ENCODE measurements at regions not wholly inside any gene's neighbourhood (a gene's known extent, or its start where the extent isn't known, plus 50 kb on each side); places are given as distances from the start of the nearest gene placed in this dataset.

GRCh38 chr5:155938051-155938450 is 388.9 kb upstream of the SGCD start:
- no peak for DNase-seq

- no peak for DNase-seq
These were observed 385.6 kb upstream of the SGCD start for GRCh38 chr5:155941340-155941739.

- DNase-seq: peak; percentile 2 to 6
These were observed 383.2 kb upstream of the SGCD start for GRCh38 chr5:155943516-155944407.

GRCh38 chr5:155947394-155948062 is 379.4 kb upstream of the SGCD start:
- no peak for DNase-seq

- DNase-seq: no peak
These were observed 378.4 kb upstream of the SGCD start for GRCh38 chr5:155948576-155948975.

DNA sequence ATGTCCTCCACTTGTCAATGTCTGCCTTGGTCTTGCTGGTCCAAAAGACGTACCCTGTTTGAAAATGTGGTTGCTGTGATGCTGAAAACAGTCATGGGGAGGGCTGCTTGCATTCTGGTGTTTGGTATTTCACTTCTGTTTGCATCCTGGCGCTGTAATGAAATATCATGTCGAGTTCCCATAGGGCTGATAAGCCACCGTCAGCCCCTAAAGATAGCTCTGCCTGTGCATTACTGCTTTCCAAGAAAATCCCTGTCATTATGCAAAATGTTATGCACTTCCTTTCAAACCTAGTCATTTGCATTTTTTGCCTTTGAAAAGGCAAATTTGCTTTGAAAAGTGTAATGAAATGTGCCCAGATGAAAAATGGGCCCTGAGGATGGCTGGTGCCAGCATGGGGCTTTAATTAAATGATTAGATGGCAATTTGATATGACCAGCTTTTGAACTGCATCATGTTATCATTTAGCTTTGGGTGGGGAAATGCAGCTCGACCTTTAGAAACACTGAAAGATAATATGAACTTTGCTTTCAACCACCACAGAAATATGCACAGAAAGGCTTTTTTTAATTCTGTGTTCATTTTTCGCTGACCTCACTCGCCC is 374.4 kb upstream of the SGCD start:
- DNase-seq: no peak

DNA sequence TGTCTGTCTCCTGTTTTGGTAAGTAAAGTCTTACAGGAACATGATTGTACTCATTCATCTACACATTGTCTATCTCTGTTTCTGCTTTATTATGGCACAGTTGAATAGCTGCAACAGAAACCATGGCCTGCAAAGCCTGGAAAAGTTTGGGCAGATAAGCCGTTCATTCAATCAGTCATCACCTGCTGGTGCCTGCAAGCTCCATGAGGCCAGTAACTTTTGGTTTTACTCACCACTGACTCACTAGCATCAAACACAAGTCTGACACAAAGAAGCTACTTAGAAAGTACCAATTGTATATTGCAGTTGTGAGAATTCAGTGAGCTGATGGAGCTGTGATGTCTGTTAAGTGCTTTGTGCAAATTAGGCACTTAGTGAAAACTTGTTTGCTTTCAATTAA is 373.6 kb upstream of the SGCD start:
- DNase-seq: no peak

DNA sequence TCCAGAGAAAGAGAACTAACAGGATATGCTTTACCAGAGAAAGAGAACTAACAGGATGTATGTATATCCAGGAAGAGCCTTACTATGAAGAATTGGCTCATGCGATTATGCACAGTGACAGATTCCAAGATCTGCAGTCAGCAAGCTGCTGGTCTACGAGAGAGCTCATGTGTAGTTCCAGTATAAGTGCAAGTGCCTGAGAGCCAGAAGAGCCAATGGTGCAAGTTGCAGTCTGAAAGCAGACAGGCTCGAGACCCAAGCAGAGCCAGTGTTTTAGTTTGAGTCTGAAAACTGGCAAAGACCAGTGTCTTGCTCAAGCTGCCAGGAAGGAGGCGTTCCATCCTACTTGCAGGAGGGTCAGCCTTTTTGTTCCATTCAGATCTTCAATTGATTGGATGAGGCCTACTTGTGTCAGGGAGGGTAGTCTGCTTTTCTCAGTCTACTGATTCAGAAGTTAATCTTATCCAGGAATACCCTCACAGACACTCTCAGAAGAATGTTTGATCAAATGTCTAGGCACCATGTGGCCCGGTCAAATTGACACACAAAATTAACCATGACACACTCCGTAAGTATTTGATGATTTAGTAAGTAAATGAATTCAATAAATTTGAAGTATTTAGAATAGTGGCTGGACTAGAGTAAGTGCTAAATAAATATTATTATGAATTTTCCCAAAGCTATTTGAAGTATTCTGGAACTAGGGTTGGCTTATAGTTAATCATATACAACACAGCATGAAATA is 372.1 kb upstream of the SGCD start:
- no peak for DNase-seq

- no peak for DNase-seq
These were observed 369.1 kb upstream of the SGCD start for GRCh38 chr5:155957884-155958283.

DNA sequence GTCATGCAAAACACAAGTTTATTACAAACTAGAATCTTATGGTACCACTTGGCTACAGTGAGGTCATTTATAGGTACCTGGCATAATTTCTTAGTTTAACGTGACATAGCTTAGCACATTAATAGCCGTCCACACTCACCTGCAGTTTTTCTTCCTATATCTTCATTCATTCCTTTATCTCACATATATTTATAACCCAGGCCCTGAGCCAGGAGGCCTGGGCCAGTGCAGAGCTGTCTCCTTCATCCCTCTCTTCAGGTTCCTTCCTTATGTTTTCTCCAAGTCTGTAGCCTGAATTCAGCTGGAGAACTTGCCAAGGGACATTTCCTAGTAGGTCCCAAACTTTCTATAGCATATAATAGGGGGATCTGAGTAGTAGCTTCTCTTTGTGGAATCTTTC is 367.9 kb upstream of the SGCD start:
- DNase-seq: no peak

- no peak for DNase-seq
These were observed 366.8 kb upstream of the SGCD start for GRCh38 chr5:155960177-155960576.

DNA sequence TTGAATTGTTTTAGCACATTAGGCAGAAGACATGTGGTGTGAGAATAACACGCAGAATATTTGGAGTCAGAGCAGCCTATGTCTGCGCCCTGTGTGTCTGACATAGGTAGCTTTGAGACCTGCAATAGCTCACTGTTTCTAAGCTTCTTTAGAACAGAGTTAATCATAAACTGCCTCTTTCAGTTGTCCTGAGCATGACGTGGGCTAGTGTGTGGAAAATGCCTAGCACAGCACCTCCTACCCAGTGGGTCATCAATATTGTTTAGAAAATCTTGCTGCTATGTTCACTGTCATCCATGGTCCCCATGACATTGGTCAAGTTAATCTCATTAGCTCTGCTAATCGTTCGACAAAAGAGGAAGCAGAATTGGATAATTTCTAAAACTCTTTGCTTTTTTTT is 357.4 kb upstream of the SGCD start:
- no peak for DNase-seq

DNA sequence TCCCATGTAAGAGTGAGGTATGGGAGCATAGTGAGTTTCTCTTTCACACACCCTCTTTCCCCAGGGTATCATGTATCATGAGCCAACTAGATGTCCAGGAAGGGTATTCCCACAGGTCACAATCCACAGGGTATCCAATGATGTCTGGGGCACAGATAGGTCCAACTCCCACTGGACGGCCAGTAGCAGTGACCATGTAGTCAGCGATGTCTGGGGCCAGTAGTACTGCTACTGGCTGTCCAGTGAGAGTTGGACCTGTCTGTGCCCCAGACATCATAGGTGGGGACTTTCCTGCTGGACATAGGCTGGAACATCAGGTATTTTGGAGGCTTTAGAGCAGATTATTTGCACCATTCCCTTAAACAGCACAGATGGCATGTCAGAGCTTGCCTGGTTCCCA is 352.6 kb upstream of the SGCD start:
- DNase-seq: no peak

GRCh38 chr5:155978850-155979249 is 348.1 kb upstream of the SGCD start:
- DNase-seq: no peak

DNA sequence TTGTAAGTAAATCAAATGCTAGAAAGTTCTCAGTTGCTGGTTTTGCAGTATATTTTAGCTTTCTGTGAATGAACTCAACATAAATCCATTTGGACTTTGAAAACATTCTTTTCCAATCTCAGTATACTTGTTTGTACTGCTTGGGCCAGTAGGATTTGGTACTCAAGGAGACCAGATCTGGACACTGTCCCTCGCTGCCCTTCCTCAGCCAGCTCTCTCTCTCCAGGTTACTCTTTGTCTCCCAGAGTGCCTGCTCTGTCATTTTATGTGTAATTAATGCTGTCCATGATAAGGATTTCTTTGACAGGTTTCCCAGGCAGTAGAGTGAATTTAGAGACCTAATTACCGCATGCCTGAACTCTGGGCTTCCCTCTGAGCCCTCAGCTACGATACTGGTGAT is 344.6 kb upstream of the SGCD start:
- no peak for DNase-seq

DNA sequence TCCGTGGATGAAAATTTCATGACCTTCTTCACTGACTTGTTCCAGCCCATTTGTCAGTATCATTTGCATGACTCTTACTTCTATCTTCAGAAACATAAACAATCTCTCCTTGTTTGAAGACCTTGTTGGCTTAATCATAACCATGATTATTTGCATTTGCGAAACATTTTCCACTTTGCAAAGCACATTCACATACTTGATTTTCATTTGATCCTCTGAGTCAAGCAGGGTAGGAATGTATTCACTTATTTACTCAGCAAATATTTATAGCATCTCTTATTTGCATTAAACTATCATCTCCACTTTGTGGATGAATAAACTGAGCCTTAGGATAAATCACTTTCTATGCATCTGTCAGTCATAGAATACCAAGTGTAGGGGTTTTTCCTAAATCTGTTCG is 343.0 kb upstream of the SGCD start:
- DNase-seq: no peak

DNA sequence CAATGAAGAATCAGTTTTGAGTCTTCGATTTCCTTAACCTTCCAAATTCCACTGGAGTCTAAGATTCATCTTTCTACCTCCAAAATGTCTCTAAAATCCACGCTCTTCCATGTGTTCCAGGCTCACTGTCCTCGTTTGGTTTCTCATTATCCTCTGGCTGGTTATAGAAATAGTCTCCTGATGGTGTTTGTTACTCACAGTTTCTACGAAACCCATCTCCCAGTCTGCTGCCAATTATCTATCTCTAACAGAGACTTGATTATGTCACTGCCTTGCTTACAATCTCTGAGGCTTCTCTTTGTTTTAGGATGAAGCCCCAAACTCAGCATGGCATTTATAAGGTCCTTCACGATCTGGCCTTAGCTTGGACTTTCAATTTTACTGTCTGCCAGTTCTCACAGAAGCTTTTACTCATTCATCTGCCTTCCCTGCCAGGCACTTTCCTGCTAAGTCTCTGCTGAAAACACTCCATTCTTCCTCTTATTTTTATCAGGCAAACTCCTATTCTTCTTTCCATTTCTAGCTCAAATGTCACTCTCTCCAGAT is 339.6 kb upstream of the SGCD start:
- DNase-seq: no peak

- no peak for DNase-seq
These were observed 337.1 kb upstream of the SGCD start for GRCh38 chr5:155989879-155990278.

DNA sequence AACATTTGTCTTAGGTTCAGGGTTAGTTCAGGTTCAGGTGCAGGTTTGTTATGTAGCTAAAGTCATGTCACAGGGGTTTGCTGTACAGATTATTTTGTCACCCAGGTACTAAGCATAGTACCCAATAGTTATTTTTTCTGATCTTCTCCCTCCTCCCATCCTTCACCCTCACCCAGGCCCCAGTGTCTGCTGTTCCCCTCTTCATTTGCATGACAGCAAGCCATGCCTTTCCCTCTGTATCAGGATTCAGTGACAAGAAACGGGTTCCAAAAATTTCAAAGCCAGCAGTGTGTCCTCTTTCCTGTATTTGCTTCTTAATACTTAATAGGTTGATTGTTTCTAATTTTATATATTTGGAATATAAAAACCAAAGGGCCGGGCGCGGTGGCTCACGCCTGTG is 330.8 kb upstream of the SGCD start:
- no peak for DNase-seq

DNA sequence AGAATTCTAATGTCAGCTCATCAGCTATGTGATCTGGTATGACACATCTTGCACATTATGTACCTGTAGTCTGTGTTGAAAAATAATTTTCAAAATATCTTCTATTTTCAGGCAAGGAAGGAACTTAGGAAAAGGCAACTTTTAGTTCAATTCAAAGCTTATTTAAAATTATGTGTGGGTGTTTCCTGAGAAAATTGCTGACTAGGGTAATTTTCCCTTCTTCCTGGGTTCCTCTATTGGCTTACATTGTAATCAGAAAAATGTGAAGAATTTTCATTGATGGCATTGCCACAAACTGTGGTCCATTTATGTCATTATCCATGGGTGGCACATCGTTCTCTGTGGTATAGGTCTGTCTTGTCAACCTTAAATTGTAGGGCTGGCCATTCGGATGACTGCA is 328.7 kb upstream of the SGCD start:
- no peak for DNase-seq

- DNase-seq: no peak
These were observed 326.8 kb upstream of the SGCD start for GRCh38 chr5:156000115-156000514.

DNA sequence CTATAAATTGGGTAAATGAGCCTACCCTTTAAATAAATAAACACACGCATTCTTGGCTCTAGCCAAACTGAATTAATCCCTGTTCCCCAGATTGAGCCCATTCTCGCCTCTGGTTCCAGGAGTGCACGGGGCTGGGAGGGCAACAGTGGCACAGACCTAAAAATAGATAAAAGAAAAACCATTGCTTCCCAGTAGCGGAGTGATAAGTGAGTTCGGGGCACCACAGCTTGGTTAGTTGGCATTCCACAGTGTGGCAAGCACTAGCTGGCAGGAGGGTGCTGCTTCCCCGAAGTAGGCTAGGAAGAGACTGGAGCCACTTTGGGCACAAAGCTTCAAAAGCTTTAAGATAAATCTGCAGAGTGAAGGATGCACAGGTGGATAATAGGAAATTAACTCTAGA is 322.2 kb upstream of the SGCD start:
- DNase-seq: no peak

DNA sequence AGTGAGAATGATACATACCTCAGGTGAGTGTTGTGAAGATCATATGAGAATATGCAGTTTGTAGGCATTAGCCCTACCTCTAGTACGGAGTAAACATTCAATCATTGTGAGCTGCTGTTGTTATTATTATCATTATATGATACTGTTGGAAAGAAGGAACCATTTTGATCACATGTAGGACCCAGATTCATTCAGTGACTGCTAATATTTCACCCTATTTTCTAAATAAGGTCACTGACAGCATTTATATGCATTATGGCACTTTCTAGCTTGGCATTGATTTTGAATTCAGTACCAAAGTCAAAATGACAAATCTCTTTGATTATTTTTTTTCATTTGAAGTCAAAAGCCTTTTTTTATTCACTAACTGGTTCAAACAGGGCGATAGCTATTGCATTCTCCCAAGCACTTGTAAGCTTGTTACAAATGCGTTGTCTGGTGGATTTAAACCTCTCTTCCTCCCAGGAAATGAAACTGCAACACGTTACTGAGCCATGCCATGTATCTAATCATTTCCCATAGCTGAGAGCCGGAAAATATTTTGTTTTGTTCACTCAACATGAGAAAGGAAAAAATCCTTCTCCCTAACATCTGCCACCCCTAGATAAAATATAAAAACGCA is 320.8 kb upstream of the SGCD start:
- DNase-seq: no peak
